ENCODE measurements at regions not wholly inside any gene's neighbourhood (a gene's known extent, or its start where the extent isn't known, plus 50 kb on each side); places are given as distances from the start of the nearest gene placed in this dataset.

DNA sequence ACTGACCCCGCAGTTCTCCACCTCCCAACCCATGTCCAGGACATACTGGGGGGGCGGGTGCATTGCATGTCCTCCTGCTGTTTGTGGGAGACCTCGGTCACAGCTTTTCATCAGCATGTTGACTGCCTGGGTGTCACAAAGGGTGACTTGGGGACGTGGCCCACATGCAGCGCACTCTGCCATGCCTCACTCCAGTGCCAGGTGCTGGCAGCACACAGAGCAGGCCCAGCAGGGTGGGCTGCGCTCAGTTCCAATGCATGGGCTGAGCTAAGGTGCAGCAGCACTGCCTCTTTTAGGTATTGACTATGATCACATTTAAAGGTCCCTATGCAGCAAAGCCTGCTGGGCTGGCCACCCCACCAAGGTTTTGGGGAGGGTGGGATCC is 261.9 kb upstream of the SALL3 start:
- no peak for ATAC-seq (ENCODE audit: insufficient read depth, low read depth)
- TF ChIP-seq EZH2 (IDR thresholded peaks at IDR 0.05; ENCODE audit: borderline replicate concordance, low read depth, low read length, severe bottlenecking) (no peak), CTCF (IDR thresholded peaks at IDR 0.05; ENCODE audit: borderline replicate concordance, extremely low read depth, low read length, poor library complexity, severe bottlenecking) (no peak)
- no peaks in the 10 kb centered on the region for H3K79me2 ChIP-seq (ENCODE audit: insufficient read depth, low read length)
- H3K36me3 ChIP-seq (ENCODE audit: insufficient read depth, low read length), result no peaks in the 10 kb centered on the region
- H3K27ac ChIP-seq (ENCODE audit: low read length), result no peak overlapping the region
- no peak overlapping the region for H2AFZ ChIP-seq (ENCODE audit: low read depth, low read length)
- H3K4me3 ChIP-seq (ENCODE audit: low read depth in 1 of 2, low read length in 2 of 2), result no peak overlapping the region
- no peak for DNase-seq
- H3K4me2 ChIP-seq (ENCODE audit: insufficient read depth, low read length), result no peak overlapping the region
- H3K9ac ChIP-seq (ENCODE audit: low read depth, low read length), result no peak overlapping the region
- no peaks in the 10 kb centered on the region for H3K4me1 ChIP-seq (ENCODE audit: insufficient read depth, low read length)
- H4K20me1 ChIP-seq (ENCODE audit: insufficient read depth, low read length), result no peaks in the 10 kb centered on the region
- no peaks in the 10 kb centered on the region for H3K27me3 ChIP-seq (ENCODE audit: insufficient read depth, low read length, poor library complexity)
- no peaks in the 10 kb centered on the region for H3K9me3 ChIP-seq (ENCODE audit: insufficient read depth, low read length, severe bottlenecking)

GRCh38 chr18:78719821-78720220 is 259.8 kb upstream of the SALL3 start:
- no peaks in the 10 kb centered on the region for H4K20me1 ChIP-seq (ENCODE audit: insufficient read depth, low read length)
- H3K27me3 ChIP-seq (ENCODE audit: insufficient read depth, low read length, poor library complexity), result peaks cover 2% of the 10 kb centered on the region

DNA sequence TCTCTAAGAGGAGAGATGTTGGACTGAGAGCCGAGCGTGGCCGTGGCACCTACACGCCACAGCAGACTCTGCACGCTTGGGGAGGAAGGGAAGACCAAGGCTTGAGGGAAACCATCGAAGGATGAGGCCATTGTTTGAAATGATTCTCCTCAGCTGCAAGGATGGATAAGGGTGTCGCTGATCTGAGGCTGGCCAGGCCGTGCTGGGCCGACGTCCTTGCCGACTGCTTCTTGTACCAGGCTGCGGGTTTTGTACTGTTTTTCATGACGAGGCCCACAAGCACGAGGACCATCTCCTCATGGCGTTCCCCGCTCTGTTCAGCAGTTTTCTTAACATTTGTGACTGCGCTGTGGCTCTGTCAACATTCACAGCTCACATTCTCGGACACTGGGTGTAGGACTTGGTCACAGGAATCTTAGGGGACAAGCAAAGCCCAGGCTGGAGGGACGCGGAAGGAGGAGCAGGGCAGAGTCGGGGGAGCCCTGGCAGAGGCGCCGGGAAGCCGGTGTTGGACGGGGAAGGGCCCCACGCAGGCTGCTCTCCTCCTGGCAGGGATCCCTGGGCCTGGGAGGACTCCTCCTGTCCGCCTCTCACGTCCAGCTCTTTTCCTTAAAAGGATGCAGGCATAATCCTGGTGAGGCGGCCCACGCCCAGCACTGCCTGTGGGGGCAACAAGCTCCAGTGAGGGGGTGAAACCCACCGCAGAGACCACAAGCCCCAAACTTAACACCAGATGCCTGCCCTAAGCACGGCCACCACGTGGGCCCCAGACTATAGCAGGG is 259.0 kb upstream of the SALL3 start:
- no peaks in the 10 kb centered on the region for H3K9me3 ChIP-seq (ENCODE audit: insufficient read depth, low read length, severe bottlenecking)
- no peak overlapping the region for H3K4me2 ChIP-seq (ENCODE audit: insufficient read depth, low read length)
- H3K27ac ChIP-seq (ENCODE audit: low read length), result no peak overlapping the region
- no peaks in the 10 kb centered on the region for H3K36me3 ChIP-seq (ENCODE audit: insufficient read depth, low read length)
- H3K27me3 ChIP-seq (ENCODE audit: insufficient read depth, low read length, poor library complexity), result peaks cover 2% of the 10 kb centered on the region
- ATAC-seq (ENCODE audit: insufficient read depth, low read depth) (no peak), DNase-seq (no peak)
- H3K4me3 ChIP-seq (ENCODE audit: low read depth in 1 of 2, low read length in 2 of 2), result no peak overlapping the region
- TF ChIP-seq EZH2 (IDR thresholded peaks at IDR 0.05; ENCODE audit: borderline replicate concordance, low read depth, low read length, severe bottlenecking), result no peak
- H3K4me1 ChIP-seq (ENCODE audit: insufficient read depth, low read length), result no peaks in the 10 kb centered on the region
- H2AFZ ChIP-seq (ENCODE audit: low read depth, low read length), result no peak overlapping the region
- no peaks in the 10 kb centered on the region for H3K79me2 ChIP-seq (ENCODE audit: insufficient read depth, low read length)
- no peaks in the 10 kb centered on the region for H4K20me1 ChIP-seq (ENCODE audit: insufficient read depth, low read length)
- no peak overlapping the region for H3K9ac ChIP-seq (ENCODE audit: low read depth, low read length)

More at GRCh38 chr18:78719821-78720220, 259.8 kb upstream of the SALL3 start:
- no peak for DNase-seq
- Histone ChIP-seq H3K4me1 (ENCODE audit: insufficient read depth, low read length) (no peaks in the 10 kb centered on the region), H3K4me3 (ENCODE audit: low read depth in 1 of 2, low read length in 2 of 2) (no peak overlapping the region), H2AFZ (ENCODE audit: low read depth, low read length) (no peak overlapping the region), H3K4me2 (ENCODE audit: insufficient read depth, low read length) (no peak overlapping the region), H3K36me3 (ENCODE audit: insufficient read depth, low read length) (no peaks in the 10 kb centered on the region), H3K79me2 (ENCODE audit: insufficient read depth, low read length) (no peaks in the 10 kb centered on the region), H3K9me3 (ENCODE audit: insufficient read depth, low read length, severe bottlenecking) (no peaks in the 10 kb centered on the region), H3K9ac (ENCODE audit: low read depth, low read length) (no peak overlapping the region), H3K27ac (ENCODE audit: low read length) (no peak overlapping the region)
- TF ChIP-seq EZH2 (IDR thresholded peaks at IDR 0.05; ENCODE audit: borderline replicate concordance, low read depth, low read length, severe bottlenecking) (no peak), CTCF (IDR thresholded peaks at IDR 0.05; ENCODE audit: borderline replicate concordance, extremely low read depth, low read length, poor library complexity, severe bottlenecking) (no peak)
- ATAC-seq (ENCODE audit: insufficient read depth, low read depth), result no peak

DNA sequence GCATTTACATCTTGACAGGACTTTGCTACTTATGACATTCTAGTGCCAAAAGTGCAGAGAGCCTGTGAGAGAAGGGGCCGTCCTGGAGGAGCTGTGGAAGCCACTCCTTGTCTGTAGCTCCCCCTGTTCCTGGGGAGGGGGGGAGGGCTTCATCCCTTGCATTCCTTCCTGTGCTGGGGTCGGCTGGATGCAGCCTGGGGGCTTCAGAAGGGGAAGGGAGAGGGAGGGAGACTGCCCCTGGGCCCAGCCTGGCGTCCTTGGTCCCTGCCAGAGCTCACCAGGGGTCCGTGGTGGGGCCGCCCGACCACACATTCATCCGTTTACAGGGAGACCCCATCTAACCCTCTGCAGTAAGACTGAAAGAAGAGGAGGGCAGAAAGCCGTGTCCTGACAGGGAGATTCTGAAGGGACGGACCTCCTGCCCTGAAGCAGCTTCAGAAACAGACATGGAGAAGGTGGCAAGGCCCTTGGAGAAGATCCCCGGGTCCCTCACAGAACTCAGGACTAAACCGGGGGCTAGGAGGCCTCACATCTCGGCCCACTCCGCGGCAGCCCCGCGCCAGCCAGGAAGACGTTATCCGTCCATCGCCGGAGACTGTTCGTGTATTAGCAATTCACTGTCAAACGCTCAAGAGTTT is 258.3 kb upstream of the SALL3 start:
- Histone ChIP-seq H3K4me1 (ENCODE audit: insufficient read depth, low read length) (no peaks in the 10 kb centered on the region), H3K9me3 (ENCODE audit: insufficient read depth, low read length, severe bottlenecking) (no peaks in the 10 kb centered on the region), H2AFZ (ENCODE audit: low read depth, low read length) (no peak overlapping the region), H3K9ac (ENCODE audit: low read depth, low read length) (no peak overlapping the region), H3K36me3 (ENCODE audit: insufficient read depth, low read length) (no peaks in the 10 kb centered on the region), H3K4me3 (ENCODE audit: low read depth in 1 of 2, low read length in 2 of 2) (no peak overlapping the region), H3K27ac (ENCODE audit: low read length) (no peak overlapping the region), H3K4me2 (ENCODE audit: insufficient read depth, low read length) (no peak overlapping the region), H4K20me1 (ENCODE audit: insufficient read depth, low read length) (no peaks in the 10 kb centered on the region), H3K27me3 (ENCODE audit: insufficient read depth, low read length, poor library complexity) (peaks cover 2% of the 10 kb centered on the region), H3K79me2 (ENCODE audit: insufficient read depth, low read length) (no peaks in the 10 kb centered on the region)
- DNase-seq (no peak), ATAC-seq (ENCODE audit: insufficient read depth, low read depth) (no peak)
- TF ChIP-seq EZH2 (IDR thresholded peaks at IDR 0.05; ENCODE audit: borderline replicate concordance, low read depth, low read length, severe bottlenecking) (no peak), CTCF (IDR thresholded peaks at IDR 0.05; ENCODE audit: borderline replicate concordance, extremely low read depth, low read length, poor library complexity, severe bottlenecking) (no peak)

Data from DND-41 (cell line).